NCI-H345 (cell line): ENCODE measurements at regions not wholly inside any gene's neighbourhood (a gene's known extent, or its start where the extent isn't known, plus 50 kb on each side); places are given as distances from the start of the nearest gene placed in this dataset.

Experiments used
- DNase-seq: peaks from one replicate; lab custom pipeline; 2025; lab: John Stamatoyannopoulos, UW

- DNase-seq, result no peak
Measured at GRCh38 chr13:70894258-70894657, 786.0 kb upstream of the KLHL1 start.

GRCh38 chr13:70893832-70894231 lies 785.6 kb upstream of the KLHL1 start:
- no peak for DNase-seq

GRCh38 chr13:70890289-70890688 lies 782.0 kb upstream of the KLHL1 start:
- DNase-seq, result no peak

- no peak for DNase-seq
Measured at GRCh38 chr13:70889163-70889562, 780.9 kb upstream of the KLHL1 start.

- no peak for DNase-seq
Measured at GRCh38 chr13:70884196-70884595, 775.9 kb upstream of the KLHL1 start.

GRCh38 chr13:70874636-70875035 lies 766.4 kb upstream of the KLHL1 start:
- DNase-seq, result no peak

GRCh38 chr13:70864731-70865130 lies 756.5 kb upstream of the KLHL1 start:
- DNase-seq, result no peak

- peak; percentile 57 for DNase-seq
Measured at GRCh38 chr13:70856711-70857110, 748.5 kb upstream of the KLHL1 start.

- DNase-seq, result no peak
Measured at GRCh38 chr13:70856025-70856424, 747.8 kb upstream of the KLHL1 start.

- DNase-seq, result no peak
Measured at GRCh38 chr13:70849222-70849621, 741.0 kb upstream of the KLHL1 start.

GRCh38 chr13:70844391-70845108 lies 736.3 kb upstream of the KLHL1 start:
- no peak for DNase-seq

GRCh38 chr13:70842062-70842644 lies 733.9 kb upstream of the KLHL1 start:
- no peak for DNase-seq

GRCh38 chr13:70841240-70842061 lies 733.2 kb upstream of the KLHL1 start:
- DNase-seq, result no peak

GRCh38 chr13:70835371-70835770 lies 727.1 kb upstream of the KLHL1 start:
- DNase-seq, result no peak

GRCh38 chr13:70829748-70830147 lies 721.5 kb upstream of the KLHL1 start:
- DNase-seq, result no peak

- DNase-seq, result no peak
Measured at GRCh38 chr13:70817576-70817975, 709.3 kb upstream of the KLHL1 start.

- DNase-seq, result no peak
Measured at GRCh38 chr13:70816853-70817252, 708.6 kb upstream of the KLHL1 start.

- no peak for DNase-seq
Measured at GRCh38 chr13:70814684-70815083, 706.4 kb upstream of the KLHL1 start.

- no peak for DNase-seq
Measured at GRCh38 chr13:70812481-70812880, 704.2 kb upstream of the KLHL1 start.

GRCh38 chr13:70809588-70809987 lies 701.3 kb upstream of the KLHL1 start:
- no peak for DNase-seq

GRCh38 chr13:70798385-70798784 lies 690.1 kb upstream of the KLHL1 start:
- no peak for DNase-seq

- no peak for DNase-seq
Measured at GRCh38 chr13:70795484-70795883, 687.2 kb upstream of the KLHL1 start.

- DNase-seq, result no peak
Measured at GRCh38 chr13:70792121-70792520, 683.9 kb upstream of the KLHL1 start.
